NT2/D1 (cell line): ENCODE measurements at regions not wholly inside any gene's neighbourhood (a gene's known extent, or its start where the extent isn't known, plus 50 kb on each side); places are given as distances from the start of the nearest gene placed in this dataset.

Experiments
- YY1 ChIP-seq: IDR thresholded peaks from 2 replicates; pipeline ENCODE4 v1.6.1; 2011; ENCODE audit not compliant: insufficient read length, insufficient read depth
- ZNF274 ChIP-seq: IDR thresholded peaks from 2 replicates; pipeline ENCODE4 v1.6.1; 2011; ENCODE audit warnings: mild to moderate bottlenecking, low read depth, low read length

DNA sequence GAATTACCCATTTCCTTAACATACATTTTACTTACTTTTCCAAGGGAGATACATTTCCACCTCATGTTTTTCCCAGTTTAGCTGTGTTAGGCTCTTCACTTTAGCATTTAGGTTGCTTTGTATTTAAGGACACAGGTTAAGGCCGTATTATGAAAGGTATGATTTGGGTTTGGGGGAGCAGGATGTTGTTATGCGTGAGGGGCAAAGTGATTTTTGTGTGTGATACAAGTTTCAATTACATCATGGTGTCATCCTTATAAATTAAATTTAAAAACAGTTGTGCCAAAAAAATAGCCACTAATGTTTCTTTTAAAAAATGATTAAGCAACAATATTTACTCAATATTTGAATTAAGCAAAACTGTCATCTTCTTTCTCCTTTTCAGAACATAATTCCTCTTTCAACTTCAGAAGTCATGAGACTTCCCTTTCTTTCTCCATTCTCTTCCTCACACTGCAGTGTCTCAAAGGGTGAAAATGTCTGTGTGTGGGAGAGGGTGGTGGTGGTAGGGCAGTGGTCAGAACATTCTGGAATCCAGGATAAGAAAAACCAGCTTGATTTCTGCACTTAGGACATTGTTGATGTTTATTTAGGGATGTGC is 126.2 kb downstream of the KCNRG start:
- TF ChIP-seq ZNF274 (no peak), YY1 (no peak)
